ENCODE measurements at regions not wholly inside any gene's neighbourhood (a gene's known extent, or its start where the extent isn't known, plus 50 kb on each side); places are given as distances from the start of the nearest gene placed in this dataset.
A peak's percentile ranks its signal among the peaks of the same experiment; 100 is the strongest.
"Not testable (repeated sequence)": the region's sequence is repeated elsewhere in the genome, so short reads cannot be mapped to it uniquely, and the experiment has no call there.

- intact Hi-C loops (cut with DNase I, micrococcal nuclease): no loop called here
Observed at GRCh38 chr2:176963568-176964287, 248.9 kb upstream of the HNRNPA3 start.

DNA sequence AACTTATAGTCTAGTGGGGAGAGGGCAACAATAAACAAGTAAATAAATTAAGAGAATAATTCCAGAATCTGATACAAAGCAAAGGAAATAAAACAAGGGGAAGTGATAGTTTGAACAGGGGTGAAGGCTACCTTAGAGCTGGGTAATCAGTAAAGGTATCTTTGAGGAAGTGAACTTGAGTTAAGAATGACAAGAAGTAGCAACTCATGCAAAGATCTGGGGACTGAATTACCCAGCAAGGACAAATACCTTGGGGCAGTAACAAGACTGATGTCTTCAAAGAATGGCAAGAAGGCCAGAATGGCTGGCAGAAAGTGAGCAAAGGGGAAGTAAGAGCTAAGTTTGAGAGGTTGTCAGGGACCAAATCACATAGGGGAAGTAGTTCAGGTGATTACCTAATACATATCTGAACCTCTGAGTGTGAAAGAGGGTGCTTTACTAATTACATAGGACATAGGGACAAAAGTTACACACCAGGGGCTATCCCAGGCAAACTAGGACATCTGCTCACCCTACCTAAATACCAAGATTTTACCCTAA is 244.6 kb upstream of the HNRNPA3 start:
- ATAC-seq: no peak
- DNase-seq: no peak
- intact Hi-C loops (cut with DNase I, micrococcal nuclease): no loop called here

More at GRCh38 chr2:176963568-176964287, 248.9 kb upstream of the HNRNPA3 start:
- no peak for ATAC-seq
- no peak for DNase-seq

DNA sequence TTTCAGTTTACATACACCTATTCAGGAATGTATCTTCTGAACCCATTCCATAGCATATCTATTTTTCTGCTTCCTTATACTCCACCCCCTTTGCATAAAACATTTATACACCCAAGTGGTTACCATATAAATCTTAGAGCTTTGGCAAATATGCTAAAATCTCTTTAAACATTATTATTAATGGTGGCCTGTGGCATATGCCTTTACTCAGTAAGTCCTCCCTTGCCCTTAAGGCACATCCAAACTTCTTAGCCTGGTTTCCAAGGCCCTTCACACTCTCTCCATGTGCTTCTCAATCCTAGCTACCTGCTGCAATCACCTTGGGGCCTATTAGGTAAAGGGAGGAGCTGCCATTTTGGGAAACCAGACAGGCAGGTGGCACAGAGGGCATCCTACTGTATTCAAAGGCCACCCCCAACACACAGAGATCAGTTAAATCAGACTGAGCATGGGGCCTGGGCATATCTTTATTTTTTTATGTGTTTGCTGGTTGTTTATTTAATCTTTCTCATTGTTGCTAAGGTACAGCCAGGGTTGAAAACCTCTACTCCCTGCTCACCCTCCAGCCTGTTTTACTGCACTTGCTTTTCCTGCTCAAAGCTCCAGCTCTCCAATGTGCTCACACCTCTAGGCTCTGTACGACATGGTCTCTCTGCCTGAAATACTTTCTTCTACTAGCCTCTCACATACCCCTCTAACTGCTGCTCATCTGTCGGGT is 242.8 kb upstream of the HNRNPA3 start:
- intact Hi-C loops (cut with DNase I, micrococcal nuclease): no loop called here
- no peak for ATAC-seq
- DNase-seq: no peak

- ATAC-seq (no peak), DNase-seq (no peak)
- intact Hi-C loops (cut with DNase I, micrococcal nuclease): no loop called here
Observed at GRCh38 chr2:176976736-176977685, 235.6 kb upstream of the HNRNPA3 start.

DNA sequence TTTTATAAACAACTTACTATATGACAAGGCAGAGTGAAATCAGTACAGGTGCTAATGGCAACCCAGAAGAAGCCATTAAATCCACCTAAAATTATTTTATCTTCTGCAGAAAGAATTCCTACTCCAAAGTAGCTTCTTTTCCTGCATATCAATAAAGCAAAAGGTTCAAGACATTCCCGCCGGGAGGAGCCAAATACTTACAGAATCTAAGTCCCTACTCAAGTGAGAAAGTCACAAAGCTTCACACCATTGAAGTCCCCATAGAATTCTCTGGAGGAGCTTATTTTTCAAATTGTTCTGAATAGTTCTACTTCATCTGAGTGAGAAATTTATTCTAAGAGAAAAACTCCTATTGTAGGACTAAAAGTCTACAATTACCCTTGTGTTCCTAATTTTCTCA is 233.7 kb upstream of the HNRNPA3 start:
- intact Hi-C loops (cut with DNase I, micrococcal nuclease): no loop called here
- ATAC-seq (no peak), DNase-seq (no peak)

DNA sequence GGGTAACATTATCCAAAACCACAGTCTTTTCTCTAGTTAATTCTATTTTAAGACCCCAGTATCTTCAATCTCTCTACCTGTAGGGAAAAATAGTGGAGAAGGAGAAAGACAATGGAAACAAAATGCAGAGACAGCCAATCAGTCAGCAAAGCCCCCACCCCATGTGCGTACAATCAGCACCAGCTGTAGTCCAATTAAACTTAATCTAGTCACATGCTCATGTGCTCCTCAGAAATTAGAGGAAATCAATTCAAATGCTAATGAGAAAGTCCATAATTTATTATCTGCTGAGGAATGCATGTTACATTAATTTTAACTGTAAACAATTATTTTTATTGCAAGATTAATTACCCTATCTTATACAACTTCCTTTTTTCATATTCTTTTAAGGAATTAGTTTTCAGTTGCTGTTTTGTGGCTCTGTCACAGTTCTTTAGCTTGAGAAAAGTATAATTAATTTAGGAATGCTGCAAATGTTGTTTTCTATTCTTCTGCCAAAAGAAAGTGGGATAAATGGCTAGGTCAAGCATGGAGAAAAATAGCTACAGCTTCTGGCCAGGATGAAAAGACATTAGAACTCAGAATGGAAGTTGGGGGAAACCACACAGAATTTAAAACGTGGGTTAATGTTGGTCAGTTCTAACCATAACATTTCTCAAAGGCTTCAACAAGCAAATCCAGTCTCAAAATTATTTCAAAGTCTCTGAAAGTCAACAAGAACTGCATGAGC is 232.4 kb upstream of the HNRNPA3 start:
- intact Hi-C loops (cut with DNase I, micrococcal nuclease): no loop called here
- ATAC-seq (no peak), DNase-seq (no peak)

DNA sequence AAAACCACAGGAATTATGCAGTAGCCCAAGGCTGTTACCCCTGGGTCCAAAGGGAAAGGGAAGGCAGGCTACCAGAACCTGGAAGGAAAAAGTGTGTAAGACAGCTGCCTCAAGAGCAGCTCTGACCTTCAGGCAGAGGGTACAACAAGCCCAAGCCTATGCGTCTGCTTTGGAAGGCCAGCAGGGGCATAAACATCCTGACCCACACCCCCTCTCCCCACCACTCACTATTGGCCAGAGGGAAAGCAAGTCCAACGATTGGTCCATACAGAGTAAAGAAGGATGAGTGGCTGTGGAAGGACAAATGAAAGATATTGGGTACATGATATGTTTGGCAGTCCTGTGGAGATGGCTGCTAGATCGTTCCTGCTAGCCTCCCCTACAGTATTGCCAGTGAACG is 227.6 kb upstream of the HNRNPA3 start:
- intact Hi-C loops (cut with DNase I, micrococcal nuclease): no loop called here
- DNase-seq: no peak
- ATAC-seq: no peak

- ATAC-seq: no peak
- no peak for DNase-seq
- intact Hi-C loops (cut with DNase I, micrococcal nuclease): no loop called here
Observed at GRCh38 chr2:176985871-176986270, 226.7 kb upstream of the HNRNPA3 start.

DNA sequence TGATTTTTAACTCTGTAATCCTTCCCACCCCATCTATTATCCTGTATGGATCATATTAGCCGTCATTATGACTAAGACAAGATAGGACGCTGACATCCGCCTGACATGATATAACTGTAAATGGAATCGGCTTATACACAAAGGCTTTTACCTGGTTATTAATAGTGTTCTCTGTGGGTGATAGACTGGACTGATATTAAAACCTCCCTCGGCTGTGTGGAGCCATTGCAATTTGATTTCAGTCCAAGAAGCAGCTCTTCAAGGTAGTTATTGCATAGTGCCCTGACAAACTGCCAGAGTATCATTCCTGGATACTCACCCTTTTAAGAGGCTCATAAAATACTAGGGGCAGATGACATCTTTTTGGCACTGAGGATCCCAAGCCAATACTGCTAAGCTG is 226.1 kb upstream of the HNRNPA3 start:
- no peak for DNase-seq
- intact Hi-C loops (cut with DNase I, micrococcal nuclease): no loop called here
- ATAC-seq: no peak

- DNase-seq: no peak
- intact Hi-C loops (cut with DNase I, micrococcal nuclease): no loop called here
- ATAC-seq: no peak
Observed at GRCh38 chr2:176991411-176991810, 221.2 kb upstream of the HNRNPA3 start.

DNA sequence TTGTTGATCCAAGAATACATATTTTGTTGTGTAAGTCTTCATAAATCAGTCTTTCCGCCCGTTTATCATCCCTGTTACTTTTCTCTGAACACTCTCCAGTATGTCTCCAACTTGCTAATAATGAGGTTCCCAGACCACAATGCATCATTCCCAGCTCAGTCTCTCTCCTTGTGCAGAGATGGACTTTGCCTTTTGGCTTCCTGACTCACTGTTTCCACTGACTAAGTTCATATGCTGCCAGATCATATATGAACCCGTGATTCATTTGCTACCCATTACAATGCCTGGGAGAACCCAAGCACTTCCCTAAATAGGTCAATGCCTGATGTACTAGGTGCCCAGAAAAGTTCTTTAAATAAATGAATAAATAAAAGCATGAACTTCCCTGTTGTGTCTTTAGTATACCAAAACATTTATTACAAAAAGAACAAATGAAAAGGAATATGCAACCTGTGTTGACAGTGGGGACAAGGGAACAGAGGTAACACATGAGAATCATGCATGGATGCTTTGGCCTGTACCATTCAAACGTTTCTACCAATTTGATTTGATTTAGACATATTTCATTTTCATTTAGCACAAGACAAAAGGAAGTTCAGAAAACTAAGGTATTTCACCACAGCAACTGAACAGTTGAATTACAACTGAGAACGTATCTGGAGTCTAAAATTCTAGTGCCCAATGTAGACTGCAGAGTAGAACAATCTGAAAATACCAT is 215.4 kb upstream of the HNRNPA3 start:
- ATAC-seq (peak; percentile 97), DNase-seq (peak in 1 of 2 donors; percentile 9)
- intact Hi-C loops (cut with DNase I, micrococcal nuclease): no loop called here

DNA sequence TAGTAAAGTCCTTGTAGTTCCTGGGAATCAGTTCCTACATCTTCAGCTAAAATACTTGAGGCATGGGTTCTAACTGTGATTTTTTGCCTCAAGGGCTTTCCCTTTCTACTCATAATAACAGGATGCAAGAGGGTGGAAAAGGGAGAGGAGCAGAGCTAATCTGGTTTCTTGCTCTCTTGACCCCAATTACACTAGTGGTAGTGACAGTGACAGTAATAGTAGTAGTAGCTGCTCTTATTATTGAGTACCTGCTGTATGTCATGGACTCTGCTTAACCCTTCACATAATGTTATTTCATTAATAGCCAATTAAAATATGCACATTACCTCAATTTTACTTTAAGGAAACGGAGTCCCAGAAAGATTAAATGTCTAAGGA is 214.8 kb upstream of the HNRNPA3 start:
- ATAC-seq: no peak
- intact Hi-C loops (cut with DNase I, micrococcal nuclease): no loop called here
- no peak for DNase-seq

DNA sequence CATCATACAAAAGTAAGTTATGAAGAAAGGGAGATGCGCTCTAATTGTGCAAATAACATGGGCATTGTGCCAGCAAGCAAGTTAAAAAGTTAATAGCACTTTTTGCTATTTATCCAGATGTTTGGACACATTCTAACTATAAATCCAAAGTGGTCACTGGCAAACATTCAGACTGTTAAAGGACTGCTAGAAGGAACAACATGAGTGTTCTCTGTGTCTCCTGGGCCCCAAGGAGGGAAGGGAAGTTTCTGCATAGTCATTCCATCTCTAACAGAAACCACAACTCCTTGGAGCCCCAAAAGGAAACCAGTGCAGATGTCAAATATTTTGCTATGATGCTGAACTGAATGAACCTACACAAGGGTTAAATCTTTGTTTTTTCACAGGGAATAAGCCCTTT is 213.3 kb upstream of the HNRNPA3 start:
- ATAC-seq (no peak), DNase-seq (no peak)
- intact Hi-C loops (cut with DNase I, micrococcal nuclease): no loop called here

DNA sequence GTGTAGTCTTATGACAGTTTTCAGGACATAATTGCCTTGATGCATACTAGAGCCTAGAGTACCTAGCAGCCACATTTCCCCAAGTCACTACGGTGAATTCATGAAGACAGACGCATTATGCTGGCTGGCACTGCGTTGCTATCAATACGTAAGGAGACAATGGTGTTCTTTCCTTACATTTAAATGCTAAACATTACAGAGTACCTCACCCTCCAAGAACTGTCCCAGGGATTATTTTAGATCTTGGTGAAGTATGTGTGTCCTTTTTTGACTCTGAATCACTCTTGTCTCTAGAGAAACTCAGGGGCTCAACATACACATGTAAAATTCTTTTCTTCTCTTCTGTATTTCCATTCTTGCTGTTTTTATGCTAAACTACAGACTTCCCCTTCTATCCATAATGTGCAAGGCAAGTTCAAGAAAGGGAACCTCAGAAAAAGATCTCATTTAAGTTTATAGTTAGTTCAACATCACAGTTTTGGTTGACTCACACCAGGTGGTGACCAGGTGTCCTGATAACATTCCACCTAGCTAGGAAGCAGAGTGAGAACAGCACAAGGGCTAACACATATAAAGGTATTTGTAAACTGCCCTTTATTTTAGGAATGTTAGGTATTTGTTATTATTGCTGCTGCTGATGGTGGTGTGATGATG is 212.4 kb upstream of the HNRNPA3 start:
- intact Hi-C loops (cut with DNase I, micrococcal nuclease): no loop called here
- ATAC-seq: no peak
- DNase-seq: no peak

DNA sequence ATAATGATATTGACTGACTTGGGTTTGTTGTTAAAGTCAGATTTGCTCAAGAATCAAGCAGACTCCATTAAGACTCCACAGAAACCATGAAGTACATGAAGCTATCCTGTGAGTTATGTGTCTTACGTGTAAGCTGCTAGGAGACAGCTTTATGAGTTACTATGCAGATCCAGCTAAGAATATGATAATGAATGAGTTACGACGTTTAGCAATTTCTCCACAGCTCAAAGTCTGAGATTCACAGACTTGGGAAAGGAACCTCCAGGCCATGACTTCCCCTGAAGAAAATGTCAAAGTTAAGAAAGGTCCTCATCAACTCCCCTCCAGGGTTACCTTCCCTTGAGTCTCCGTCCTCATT is 211.9 kb upstream of the HNRNPA3 start:
- intact Hi-C loops (cut with DNase I, micrococcal nuclease): no loop called here
- DNase-seq: no peak
- no peak for ATAC-seq

DNA sequence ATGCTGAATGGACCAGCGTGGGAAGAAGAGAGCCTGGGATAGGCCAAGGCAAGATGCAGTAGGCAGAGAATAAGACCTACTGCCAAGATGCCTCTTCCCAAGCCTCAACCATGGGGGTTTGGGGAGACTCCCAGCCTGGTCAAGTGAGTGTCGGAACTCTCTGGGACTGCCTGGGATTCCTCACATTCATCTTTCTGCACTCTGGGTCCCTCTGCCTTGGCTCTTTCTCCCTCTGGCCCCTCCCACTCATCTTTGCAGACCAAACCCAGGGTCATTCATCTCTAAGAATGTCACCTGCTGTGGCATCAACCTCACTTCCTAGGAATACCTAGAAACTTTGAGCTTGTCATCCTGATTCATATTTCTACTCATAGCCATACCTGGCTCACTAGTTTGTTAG is 211.3 kb upstream of the HNRNPA3 start:
- DNase-seq (no peak), ATAC-seq (no peak)
- intact Hi-C loops (cut with DNase I, micrococcal nuclease): no loop called here

- DNase-seq (no peak), ATAC-seq (no peak)
- intact Hi-C loops (cut with DNase I, micrococcal nuclease): no loop called here
Observed at GRCh38 chr2:177002983-177003382, 209.6 kb upstream of the HNRNPA3 start.

DNA sequence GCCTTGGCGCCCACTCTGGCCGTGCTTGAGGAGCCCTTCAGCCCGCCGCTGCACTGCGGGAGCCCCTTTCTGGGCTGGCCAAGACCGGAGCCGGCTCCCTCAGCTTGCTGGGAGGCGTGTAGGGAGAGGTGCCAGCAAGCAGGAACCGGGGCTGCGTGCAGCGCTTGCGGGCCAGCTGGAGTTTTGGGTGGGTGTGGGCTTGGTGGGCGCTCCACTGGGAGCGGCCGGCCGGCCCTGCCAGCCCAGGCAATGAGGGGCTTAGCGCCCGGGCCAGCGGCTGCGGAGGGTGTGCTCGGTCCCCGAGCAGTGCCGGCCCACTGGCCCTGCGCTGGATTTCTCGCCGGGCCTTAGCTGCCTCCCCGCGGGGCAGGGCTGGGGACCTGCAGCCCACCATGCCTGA is 204.9 kb upstream of the HNRNPA3 start:
- ATAC-seq; intact Hi-C loops (cut with DNase I, micrococcal nuclease); DNase-seq: not testable (repeated sequence)

All from left colon (tissue), 2 donors.